IMR-90 (cell line): ENCODE measurements at regions not wholly inside any gene's neighbourhood (a gene's known extent, or its start where the extent isn't known, plus 50 kb on each side); places are given as distances from the start of the nearest gene placed in this dataset.

Experiments
- ATAC-seq: fragments of 200-7000 bp; cut with Tn5 transposase; 2 replicates; pipeline ENCODE4 v1.9.1; 2020; ENCODE audit warnings: low read depth, mild to moderate bottlenecking, moderate library complexity
- BruUV-seq: library from RNA; stranded (reverse); fragments of 400-500 nt; replicated peaks from 2 replicates; lab custom pipeline; 2021; lab: Mats Ljungman, UMichigan
- CTCF ChIA-PET: fragments of 300-600 bp; formaldehyde crosslinking; extraction: SDS; loops from one replicate; lab custom pipeline; 2021; ENCODE audit warnings: antibody characterized with exemption; lab: Yijun Ruan, JAX
- POLR2A ChIA-PET: fragments of 300-600 bp; sonication (Branson Sonifier 250); formaldehyde crosslinking; loops from one replicate; lab custom pipeline; 2022; ENCODE audit warnings: antibody characterized with exemption; ENCODE audit not compliant: unreplicated experiment; lab: Charles Lee
- DNase-seq: peaks from one replicate; pipeline ENCODE4 v3.0.0; 2013
- H2AFZ ChIP-seq: replicated peaks from 2 replicates; pipeline ENCODE3; 2013; ENCODE audit warnings: low read length, mild to moderate bottlenecking; ENCODE audit not compliant: poor library complexity
- H2AK5ac ChIP-seq: 2 replicates; pipeline ENCODE4 v1.6.1; 2013; ENCODE audit warnings: low read depth, low read length, inconsistent platforms
- H2AK9ac ChIP-seq: replicated peaks from 2 replicates; pipeline ENCODE3; 2013; ENCODE audit warnings: mild to moderate bottlenecking, low read depth, low read length, moderate library complexity; ENCODE audit not compliant: poor library complexity
- H2BK120ac ChIP-seq: 2 replicates; pipeline ENCODE4 v1.6.1; 2013; ENCODE audit warnings: low read depth, low read length, inconsistent platforms
- H2BK15ac ChIP-seq: 3 replicates; pipeline ENCODE4 v1.6.1; 2013; ENCODE audit warnings: low read depth, low read length, inconsistent platforms
- H2BK20ac ChIP-seq: 2 replicates; pipeline ENCODE4 v1.6.1; 2013; ENCODE audit warnings: low read depth, mild to moderate bottlenecking, inconsistent platforms, low read length, moderate library complexity
- H2BK5ac ChIP-seq: 2 replicates; pipeline ENCODE4 v1.6.1; 2013; ENCODE audit warnings: mild to moderate bottlenecking, low read depth, low read length, inconsistent platforms; ENCODE audit not compliant: poor library complexity, severe bottlenecking
- H3K14ac ChIP-seq: replicated peaks from 2 replicates; pipeline ENCODE4 v1.6.1; 2013; ENCODE audit warnings: low read depth, low read length, inconsistent platforms
- H3K18ac ChIP-seq: 2 replicates; pipeline ENCODE4 v1.6.1; 2013; ENCODE audit warnings: low read depth, low read length, control low read depth
- H3K23ac ChIP-seq: 2 replicates; pipeline ENCODE4 v1.6.1; 2013; ENCODE audit warnings: low read depth, low read length, inconsistent platforms
- H3K27ac ChIP-seq: 2 replicates; pipeline ENCODE4 v1.5.1; 2013; ENCODE audit warnings: mild to moderate bottlenecking, control low read depth, low read length; ENCODE audit not compliant: insufficient read depth
- H3K27me3 ChIP-seq: 2 replicates; pipeline ENCODE4 v1.6.1; 2013; ENCODE audit warnings: low read length; ENCODE audit not compliant: control insufficient read depth, insufficient read depth
- H3K36me3 ChIP-seq: 2 replicates; pipeline ENCODE4 v1.6.1; 2013; ENCODE audit warnings: low read length, mixed read lengths; ENCODE audit not compliant: control insufficient read depth, insufficient read depth
- H3K4ac ChIP-seq: 2 replicates; pipeline ENCODE4 v1.6.1; 2013; ENCODE audit warnings: low read depth, low read length, inconsistent platforms
- H3K4me1 ChIP-seq: 2 replicates; pipeline ENCODE4 v1.6.1; 2013; ENCODE audit warnings: low read length, mixed read lengths; ENCODE audit not compliant: control insufficient read depth, insufficient read depth
- H3K4me2 ChIP-seq: 2 replicates; pipeline ENCODE4 v1.6.1; 2013; ENCODE audit warnings: low read depth, mild to moderate bottlenecking, control low read depth, low read length, moderate library complexity
- H3K4me3 ChIP-seq: 2 replicates; pipeline ENCODE4 v1.5.1; 2013; ENCODE audit warnings: low read depth, mild to moderate bottlenecking, control low read depth, low read length, moderate library complexity; ENCODE audit not compliant: insufficient read depth
- H3K56ac ChIP-seq: 2 replicates; pipeline ENCODE4 v1.6.1; 2013; ENCODE audit warnings: low read length, inconsistent platforms; ENCODE audit not compliant: insufficient read depth; ENCODE audit errors: extremely low read depth
- H3K79me1 ChIP-seq, 2 experiments: 2 replicates each; pipeline ENCODE4 v1.6.1; 2013; ENCODE audit warnings: low read length in 2 of 2, inconsistent platforms in 1 of 2, low read depth in 1 of 2
- H3K9ac ChIP-seq: 2 replicates; pipeline ENCODE4 v1.6.1; 2013; ENCODE audit warnings: low read depth, low read length, control low read depth
- H3K9me1 ChIP-seq: 2 replicates; pipeline ENCODE4 v1.6.1; 2013; ENCODE audit warnings: low read length, inconsistent platforms; ENCODE audit not compliant: insufficient read depth
- H3K9me3 ChIP-seq: 2 replicates; pipeline ENCODE4 v1.6.1; 2013; ENCODE audit warnings: low read length; ENCODE audit not compliant: control insufficient read depth, insufficient read depth
- H4K20me1 ChIP-seq: 2 replicates; pipeline ENCODE4 v1.6.1; 2013; ENCODE audit warnings: low read length, inconsistent platforms; ENCODE audit not compliant: insufficient read depth
- H4K5ac ChIP-seq: 2 replicates; pipeline ENCODE4 v1.6.1; 2013; ENCODE audit warnings: mild to moderate bottlenecking, low read depth, low read length, control low read depth
- H4K8ac ChIP-seq, 2 experiments: 2 replicates each; pipeline ENCODE4 v1.6.1; 2013; ENCODE audit warnings: low read depth in 2 of 2, low read length in 2 of 2, control low read depth in 1 of 2, inconsistent platforms in 1 of 2
- H4K91ac ChIP-seq: 2 replicates; pipeline ENCODE4 v1.6.1; 2013; ENCODE audit warnings: low read depth, low read length, inconsistent platforms; ENCODE audit not compliant: insufficient read depth
- BHLHE40 ChIP-seq: fragments of 150-350 bp; IDR thresholded peaks from 2 replicates; pipeline ENCODE4 v1.6.1; 2016; ENCODE audit warnings: mild to moderate bottlenecking, low read depth, low read length
- CEBPB ChIP-seq: IDR thresholded peaks from 2 replicates; pipeline ENCODE4 v1.6.1; 2012; ENCODE audit warnings: low read depth, low read length, improper control_type of control experiment
- CTCF ChIP-seq: conservative IDR thresholded peaks from 2 replicates; pipeline ENCODE4 v1.5.1; 2012; ENCODE audit warnings: mild to moderate bottlenecking, low read depth, low read length, improper control_type of control experiment
- FOS ChIP-seq: fragments of 150-350 bp; IDR thresholded peaks from 2 replicates; pipeline ENCODE4 v1.6.1; 2016; ENCODE audit warnings: low read depth, low read length
- MXI1 ChIP-seq: IDR thresholded peaks from 2 replicates; pipeline ENCODE4 v1.6.1; 2012; ENCODE audit warnings: low read depth, mild to moderate bottlenecking, low read length, moderate library complexity, borderline replicate concordance
- RAD21 ChIP-seq: IDR thresholded peaks from 2 replicates; pipeline ENCODE4 v1.6.1; 2012; ENCODE audit warnings: low read length, improper control_type of control experiment
- RCOR1 ChIP-seq: IDR thresholded peaks from 2 replicates; pipeline ENCODE4 v1.6.1; 2012; ENCODE audit warnings: mild to moderate bottlenecking, low read length, improper control_type of control experiment; ENCODE audit not compliant: insufficient replicate concordance
- SMC3 ChIP-seq: fragments of 150-350 bp; IDR thresholded peaks from 2 replicates; pipeline ENCODE4 v1.6.1; 2016; ENCODE audit warnings: low read depth, mild to moderate bottlenecking, antibody characterized with exemption, low read length, moderate library complexity
- USF2 ChIP-seq: fragments of 150-350 bp; IDR thresholded peaks from 2 replicates; pipeline ENCODE4 v1.6.1; 2017; ENCODE audit warnings: mild to moderate bottlenecking, antibody characterized with exemption, low read length, low read depth
- WGBS, 2 experiments: methylation state at CpG; one replicate each; pipeline versions ENCODE4 v1.1.5 to v1.1.7; 2013; ENCODE audit warnings: missing lambda C conversion rate in 2 of 2; ENCODE audit not compliant: insufficient read length in 1 of 2; ENCODE audit errors: extremely low coverage in 2 of 2; 5-methylcytosine and 5-hydroxymethylcytosine counted together
- dilution Hi-C: fragments of 300-500 bp; cut with HindIII; formaldehyde crosslinking; loops from one replicate; pipeline ENCODE4 v1.14.3; 2018; ENCODE audit warnings: low sequenced_read_pairs; ENCODE audit not compliant: unreplicated experiment
- in situ Hi-C: fragments of 300-500 bp; cut with MboI; formaldehyde crosslinking; loops from 3 replicates; pipeline ENCODE4 v1.14.3; 2019; ENCODE audit warnings: low sequenced_read_pairs, inconsistent platforms, mixed read lengths
- intact Hi-C: fragments of 100-400 bp; cut with micrococcal nuclease; formaldehyde crosslinking; loops from 2 replicates; pipeline ENCODE4 v1.10.0; 2022

- Histone ChIP-seq H3K4me2 (no peak overlapping the region), H3K9me1 (no peaks in the 10 kb centered on the region), H3K4me3 (no peak overlapping the region), H3K9me3 (no peaks in the 10 kb centered on the region), H3K23ac (no peak overlapping the region), H2BK20ac (no peak overlapping the region), H3K36me3 (no peaks in the 10 kb centered on the region), H3K4ac (no peak overlapping the region), H2AK5ac (no peak overlapping the region), H3K18ac (no peak overlapping the region), H4K20me1 (no peaks in the 10 kb centered on the region), H3K9ac (no peak overlapping the region), H3K79me1 (no peaks in the 10 kb centered on the region), H3K56ac (no peak overlapping the region), H3K27ac (no peak overlapping the region), H2AFZ (no peak overlapping the region), H2BK5ac (no peak overlapping the region), H4K5ac (no peak overlapping the region), H4K91ac (no peak overlapping the region), H2AK9ac (no peak overlapping the region), H3K4me1 (no peaks in the 10 kb centered on the region), H4K8ac (no peak overlapping the region), H3K27me3 (no peaks in the 10 kb centered on the region), H2BK120ac (no peak overlapping the region), H3K14ac (no peak overlapping the region), H2BK15ac (no peak overlapping the region)
- CTCF ChIA-PET = no interaction called here
- dilution Hi-C loops = no loop called here
- intact Hi-C loops = no loop called here
- POLR2A ChIA-PET = no interaction called here
- no peak for DNase-seq
- ATAC-seq = no peak; the same call in 1 of the 2 replicates
- TF ChIP-seq BHLHE40 = no peak
- no peak for TF ChIP-seq CTCF
- no peak for TF ChIP-seq CEBPB
- TF ChIP-seq SMC3 = no peak
- no peak for TF ChIP-seq RCOR1
- no peak for TF ChIP-seq USF2
- TF ChIP-seq MXI1 = no peak
- no peak for TF ChIP-seq RAD21
- no peak for TF ChIP-seq FOS
- no TSS peak for BruUV-seq
- WGBS, 2 experiments = no CpG with 5 or more reads among the region's 9 CpGs
- in situ Hi-C loops = no loop called here
Measured at GRCh38 chr7:91656541-91657482, 223.7 kb downstream of the MTERF1 start.
